Activated B cell treated with CpG ODN at 0.5 μM for 24 hours (primary cell): ENCODE measurements at regions not wholly inside any gene's neighbourhood (a gene's known extent, or its start where the extent isn't known, plus 50 kb on each side); places are given as distances from the start of the nearest gene placed in this dataset.

ENCODE experiments used
- ATAC-seq: fragments of 200-7000 bp; cut with Tn5 transposase; one replicate; pipeline ENCODE4 v1.10.0; 2021; ENCODE audit warnings: low read depth, mild to moderate bottlenecking, moderate library complexity
- CTCF ChIA-PET: fragments of 350-600 bp; sonication (Branson Sonifier 250); formaldehyde crosslinking; loops from one replicate; lab custom pipeline; 2021; ENCODE audit warnings: antibody characterized with exemption; lab: Charles Lee
- POLR2A ChIA-PET: fragments of 350-600 bp; sonication (Branson Sonifier 250); formaldehyde crosslinking; loops from one replicate; lab custom pipeline; 2021; ENCODE audit warnings: antibody characterized with exemption; lab: Charles Lee
- DNase-seq: peaks from one replicate; pipeline ENCODE4 v3.0.0; 2022
- H3K27ac Mint-ChIP-seq: one replicate; pipeline ENCODE4 v1.8.0; 2020; ENCODE audit warnings: mixed read lengths
- H3K27me3 Mint-ChIP-seq: one replicate; pipeline ENCODE4 v1.8.0; 2021; ENCODE audit warnings: mixed read lengths
- H3K36me3 Mint-ChIP-seq: one replicate; pipeline ENCODE4 v1.8.0; 2021; ENCODE audit warnings: low read depth, mixed read lengths
- H3K4me1 Mint-ChIP-seq: one replicate; pipeline ENCODE4 v1.8.0; 2021; ENCODE audit warnings: mixed read lengths
- H3K4me3 Mint-ChIP-seq: one replicate; pipeline ENCODE4 v1.8.0; 2020; ENCODE audit warnings: mild to moderate bottlenecking, mixed read lengths
- H3K9me3 Mint-ChIP-seq: one replicate; pipeline ENCODE4 v1.8.0; 2020; ENCODE audit warnings: mixed read lengths
- CTCF ChIP-seq: fragments of 200-600 bp; IDR thresholded peaks from one replicate; pipeline ENCODE4 v1.8.0; 2022; ENCODE audit warnings: antibody characterized with exemption, mild to moderate bottlenecking
- intact Hi-C: fragments of 100-400 bp; cut with micrococcal nuclease; formaldehyde crosslinking; loops from one replicate; pipeline ENCODE4 v1.15.1; 2024

- intact Hi-C loops = no loop called here
- DNase-seq (no peak), ATAC-seq (no peak)
- ChIA-PET CTCF (no interaction called here), POLR2A (no interaction called here)
- Mint-ChIP-seq H3K4me1 (no peaks in the 10 kb centered on the region), H3K27ac (no peak overlapping the region), H3K4me3 (no peak overlapping the region), H3K9me3 (no peaks in the 10 kb centered on the region), H3K36me3 (no peaks in the 10 kb centered on the region), H3K27me3 (no peaks in the 10 kb centered on the region)
- no peak for TF ChIP-seq CTCF
These were observed 868.0 kb downstream of the RPA4 start for GRCh38 chrX:97751735-97752134.

GRCh38 chrX:97756879-97757278, 873.2 kb downstream of the RPA4 start:
- no peaks in the 10 kb centered on the region for H3K9me3 Mint-ChIP-seq
- no peaks in the 10 kb centered on the region for H3K4me1 Mint-ChIP-seq
- no peaks in the 10 kb centered on the region for H3K36me3 Mint-ChIP-seq
- ChIA-PET POLR2A (no interaction called here), CTCF (no interaction called here)
- no peak overlapping the region for H3K27ac Mint-ChIP-seq
- intact Hi-C loops = no loop called here
- H3K4me3 Mint-ChIP-seq = no peak overlapping the region
- DNase-seq = no peak
- ATAC-seq = no peak
- no peaks in the 10 kb centered on the region for H3K27me3 Mint-ChIP-seq
- TF ChIP-seq CTCF = no peak

GRCh38 chrX:97763391-97763790, 879.7 kb downstream of the RPA4 start:
- H3K27me3 Mint-ChIP-seq = no peaks in the 10 kb centered on the region
- no peak for TF ChIP-seq CTCF
- no peak overlapping the region for H3K27ac Mint-ChIP-seq
- no peak for DNase-seq
- POLR2A ChIA-PET = no interaction called here
- ATAC-seq = no peak
- H3K9me3 Mint-ChIP-seq = no peaks in the 10 kb centered on the region
- intact Hi-C loops = no loop called here
- CTCF ChIA-PET = no interaction called here
- no peaks in the 10 kb centered on the region for H3K4me1 Mint-ChIP-seq
- H3K36me3 Mint-ChIP-seq = no peaks in the 10 kb centered on the region
- H3K4me3 Mint-ChIP-seq = no peak overlapping the region

GRCh38 chrX:97763981-97764380, 880.3 kb downstream of the RPA4 start:
- no peaks in the 10 kb centered on the region for H3K36me3 Mint-ChIP-seq
- POLR2A ChIA-PET = no interaction called here
- no peak overlapping the region for H3K27ac Mint-ChIP-seq
- DNase-seq (no peak), ATAC-seq (no peak)
- no peaks in the 10 kb centered on the region for H3K27me3 Mint-ChIP-seq
- CTCF ChIA-PET = no interaction called here
- H3K9me3 Mint-ChIP-seq = no peaks in the 10 kb centered on the region
- H3K4me1 Mint-ChIP-seq = no peaks in the 10 kb centered on the region
- TF ChIP-seq CTCF = no peak
- intact Hi-C loops = no loop called here
- no peak overlapping the region for H3K4me3 Mint-ChIP-seq

- DNase-seq = no peak
- TF ChIP-seq CTCF = no peak
- Mint-ChIP-seq H3K27me3 (no peaks in the 10 kb centered on the region), H3K27ac (no peak overlapping the region), H3K4me3 (no peak overlapping the region), H3K4me1 (no peaks in the 10 kb centered on the region), H3K36me3 (no peaks in the 10 kb centered on the region), H3K9me3 (no peaks in the 10 kb centered on the region)
- POLR2A ChIA-PET = no interaction called here
- no peak for ATAC-seq
- intact Hi-C loops = no loop called here
- CTCF ChIA-PET = no interaction called here
These were observed 882.9 kb downstream of the RPA4 start for GRCh38 chrX:97766501-97767095.
